ENCODE measurements at regions not wholly inside any gene's neighbourhood (a gene's known extent, or its start where the extent isn't known, plus 50 kb on each side); places are given as distances from the start of the nearest gene placed in this dataset.

DNA sequence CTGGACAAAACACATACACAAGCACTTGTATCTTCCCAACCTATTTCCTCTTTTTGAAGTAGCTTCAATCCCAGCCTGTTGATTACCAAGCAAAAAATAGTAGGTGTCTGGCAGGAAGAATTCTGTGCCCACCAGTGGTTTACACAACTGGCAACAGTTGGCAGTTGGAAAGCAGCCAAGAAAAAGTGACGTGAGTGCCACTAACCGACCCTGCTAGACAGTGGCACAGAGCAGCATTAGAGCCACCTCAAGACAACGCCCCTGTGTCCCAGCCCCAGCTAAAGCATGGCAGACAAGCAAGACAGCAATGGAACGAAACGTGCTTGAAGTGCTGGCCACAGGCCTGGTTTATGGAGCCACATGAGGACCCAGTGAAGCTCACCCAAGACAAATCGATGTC, 379.6 kb downstream of the FBXO15 start:
- CTCF ChIA-PET, result no interaction called here
- no peak for ATAC-seq
- in situ Hi-C loops (cut with MboI), result no loop called here
- POLR2A ChIA-PET, result no interaction called here
- TF ChIP-seq POLR2A (IDR thresholded peaks at IDR 0.05; ENCODE audit: low read depth, low read length), result no peak
- no peak for TF ChIP-seq DPF2 (IDR thresholded peaks at IDR 0.05)
- TF ChIP-seq, protein P1, sequence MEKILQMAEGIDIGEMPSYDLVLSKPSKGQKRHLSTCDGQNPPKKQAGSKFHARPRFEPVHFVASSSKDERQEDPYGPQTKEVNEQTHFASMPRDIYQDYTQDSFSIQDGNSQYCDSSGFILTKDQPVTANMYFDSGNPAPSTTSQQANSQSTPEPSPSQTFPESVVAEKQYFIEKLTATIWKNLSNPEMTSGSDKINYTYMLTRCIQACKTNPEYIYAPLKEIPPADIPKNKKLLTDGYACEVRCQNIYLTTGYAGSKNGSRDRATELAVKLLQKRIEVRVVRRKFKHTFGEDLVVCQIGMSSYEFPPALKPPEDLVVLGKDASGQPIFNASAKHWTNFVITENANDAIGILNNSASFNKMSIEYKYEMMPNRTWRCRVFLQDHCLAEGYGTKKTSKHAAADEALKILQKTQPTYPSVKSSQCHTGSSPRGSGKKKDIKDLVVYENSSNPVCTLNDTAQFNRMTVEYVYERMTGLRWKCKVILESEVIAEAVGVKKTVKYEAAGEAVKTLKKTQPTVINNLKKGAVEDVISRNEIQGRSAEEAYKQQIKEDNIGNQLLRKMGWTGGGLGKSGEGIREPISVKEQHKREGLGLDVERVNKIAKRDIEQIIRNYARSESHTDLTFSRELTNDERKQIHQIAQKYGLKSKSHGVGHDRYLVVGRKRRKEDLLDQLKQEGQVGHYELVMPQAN (conservative IDR thresholded peaks at IDR 0.05), result no peak
- TF ChIP-seq, protein P2, sequence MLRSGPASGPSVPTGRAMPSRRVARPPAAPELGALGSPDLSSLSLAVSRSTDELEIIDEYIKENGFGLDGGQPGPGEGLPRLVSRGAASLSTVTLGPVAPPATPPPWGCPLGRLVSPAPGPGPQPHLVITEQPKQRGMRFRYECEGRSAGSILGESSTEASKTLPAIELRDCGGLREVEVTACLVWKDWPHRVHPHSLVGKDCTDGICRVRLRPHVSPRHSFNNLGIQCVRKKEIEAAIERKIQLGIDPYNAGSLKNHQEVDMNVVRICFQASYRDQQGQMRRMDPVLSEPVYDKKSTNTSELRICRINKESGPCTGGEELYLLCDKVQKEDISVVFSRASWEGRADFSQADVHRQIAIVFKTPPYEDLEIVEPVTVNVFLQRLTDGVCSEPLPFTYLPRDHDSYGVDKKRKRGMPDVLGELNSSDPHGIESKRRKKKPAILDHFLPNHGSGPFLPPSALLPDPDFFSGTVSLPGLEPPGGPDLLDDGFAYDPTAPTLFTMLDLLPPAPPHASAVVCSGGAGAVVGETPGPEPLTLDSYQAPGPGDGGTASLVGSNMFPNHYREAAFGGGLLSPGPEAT (IDR thresholded peaks at IDR 0.05; ENCODE audit: low read depth), result no peak
- TF ChIP-seq, protein P3, sequence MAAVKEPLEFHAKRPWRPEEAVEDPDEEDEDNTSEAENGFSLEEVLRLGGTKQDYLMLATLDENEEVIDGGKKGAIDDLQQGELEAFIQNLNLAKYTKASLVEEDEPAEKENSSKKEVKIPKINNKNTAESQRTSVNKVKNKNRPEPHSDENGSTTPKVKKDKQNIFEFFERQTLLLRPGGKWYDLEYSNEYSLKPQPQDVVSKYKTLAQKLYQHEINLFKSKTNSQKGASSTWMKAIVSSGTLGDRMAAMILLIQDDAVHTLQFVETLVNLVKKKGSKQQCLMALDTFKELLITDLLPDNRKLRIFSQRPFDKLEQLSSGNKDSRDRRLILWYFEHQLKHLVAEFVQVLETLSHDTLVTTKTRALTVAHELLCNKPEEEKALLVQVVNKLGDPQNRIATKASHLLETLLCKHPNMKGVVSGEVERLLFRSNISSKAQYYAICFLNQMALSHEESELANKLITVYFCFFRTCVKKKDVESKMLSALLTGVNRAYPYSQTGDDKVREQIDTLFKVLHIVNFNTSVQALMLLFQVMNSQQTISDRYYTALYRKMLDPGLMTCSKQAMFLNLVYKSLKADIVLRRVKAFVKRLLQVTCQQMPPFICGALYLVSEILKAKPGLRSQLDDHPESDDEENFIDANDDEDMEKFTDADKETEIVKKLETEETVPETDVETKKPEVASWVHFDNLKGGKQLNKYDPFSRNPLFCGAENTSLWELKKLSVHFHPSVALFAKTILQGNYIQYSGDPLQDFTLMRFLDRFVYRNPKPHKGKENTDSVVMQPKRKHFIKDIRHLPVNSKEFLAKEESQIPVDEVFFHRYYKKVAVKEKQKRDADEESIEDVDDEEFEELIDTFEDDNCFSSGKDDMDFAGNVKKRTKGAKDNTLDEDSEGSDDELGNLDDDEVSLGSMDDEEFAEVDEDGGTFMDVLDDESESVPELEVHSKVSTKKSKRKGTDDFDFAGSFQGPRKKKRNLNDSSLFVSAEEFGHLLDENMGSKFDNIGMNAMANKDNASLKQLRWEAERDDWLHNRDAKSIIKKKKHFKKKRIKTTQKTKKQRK (IDR thresholded peaks at IDR 0.05; ENCODE audit: low read depth, low read length), result no peak
- TF ChIP-seq, protein P4, sequence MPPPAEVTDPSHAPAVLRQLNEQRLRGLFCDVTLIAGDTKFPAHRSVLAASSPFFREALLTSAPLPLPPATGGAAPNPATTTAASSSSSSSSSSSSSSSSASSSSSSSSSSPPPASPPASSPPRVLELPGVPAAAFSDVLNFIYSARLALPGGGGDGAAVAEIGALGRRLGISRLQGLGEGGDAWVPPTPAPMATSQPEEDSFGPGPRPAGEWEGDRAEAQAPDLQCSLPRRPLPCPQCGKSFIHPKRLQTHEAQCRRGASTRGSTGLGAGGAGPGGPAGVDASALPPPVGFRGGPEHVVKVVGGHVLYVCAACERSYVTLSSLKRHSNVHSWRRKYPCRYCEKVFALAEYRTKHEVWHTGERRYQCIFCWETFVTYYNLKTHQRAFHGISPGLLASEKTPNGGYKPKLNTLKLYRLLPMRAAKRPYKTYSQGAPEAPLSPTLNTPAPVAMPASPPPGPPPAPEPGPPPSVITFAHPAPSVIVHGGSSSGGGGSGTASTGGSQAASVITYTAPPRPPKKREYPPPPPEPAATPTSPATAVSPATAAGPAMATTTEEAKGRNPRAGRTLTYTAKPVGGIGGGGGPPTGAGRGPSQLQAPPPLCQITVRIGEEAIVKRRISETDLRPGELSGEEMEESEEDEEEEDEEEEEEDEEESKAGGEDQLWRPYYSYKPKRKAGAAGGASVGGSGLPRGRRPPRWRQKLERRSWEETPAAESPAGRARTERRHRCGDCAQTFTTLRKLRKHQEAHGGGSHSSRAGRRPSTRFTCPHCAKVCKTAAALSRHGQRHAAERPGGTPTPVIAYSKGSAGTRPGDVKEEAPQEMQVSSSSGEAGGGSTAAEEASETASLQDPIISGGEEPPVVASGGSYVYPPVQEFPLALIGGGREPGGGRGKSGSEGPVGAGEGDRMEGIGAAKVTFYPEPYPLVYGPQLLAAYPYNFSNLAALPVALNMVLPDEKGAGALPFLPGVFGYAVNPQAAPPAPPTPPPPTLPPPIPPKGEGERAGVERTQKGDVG (CRISPR knock-in tag; IDR thresholded peaks at IDR 0.05), result no peak
- TF ChIP-seq TCF7 (IDR thresholded peaks at IDR 0.05; ENCODE audit: borderline replicate concordance), result no peak
- TF ChIP-seq, protein P5, sequence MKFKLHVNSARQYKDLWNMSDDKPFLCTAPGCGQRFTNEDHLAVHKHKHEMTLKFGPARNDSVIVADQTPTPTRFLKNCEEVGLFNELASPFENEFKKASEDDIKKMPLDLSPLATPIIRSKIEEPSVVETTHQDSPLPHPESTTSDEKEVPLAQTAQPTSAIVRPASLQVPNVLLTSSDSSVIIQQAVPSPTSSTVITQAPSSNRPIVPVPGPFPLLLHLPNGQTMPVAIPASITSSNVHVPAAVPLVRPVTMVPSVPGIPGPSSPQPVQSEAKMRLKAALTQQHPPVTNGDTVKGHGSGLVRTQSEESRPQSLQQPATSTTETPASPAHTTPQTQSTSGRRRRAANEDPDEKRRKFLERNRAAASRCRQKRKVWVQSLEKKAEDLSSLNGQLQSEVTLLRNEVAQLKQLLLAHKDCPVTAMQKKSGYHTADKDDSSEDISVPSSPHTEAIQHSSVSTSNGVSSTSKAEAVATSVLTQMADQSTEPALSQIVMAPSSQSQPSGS (IDR thresholded peaks at IDR 0.05; ENCODE audit: low read length), result no peak
- TF ChIP-seq RELA (IDR thresholded peaks at IDR 0.05; ENCODE audit: borderline replicate concordance, partially characterized antibody), result no peak
- no peak for TF ChIP-seq TCF3 (IDR thresholded peaks at IDR 0.05; ENCODE audit: borderline replicate concordance, insufficient read depth, low read depth, low read length)
- TF ChIP-seq WRNIP1 (IDR thresholded peaks at IDR 0.05; ENCODE audit: borderline replicate concordance, low read depth, low read length), result no peak
- no peak for TF ChIP-seq NR2F1 (conservative IDR thresholded peaks at IDR 0.05)
- no peak for TF ChIP-seq SMAD1 (IDR thresholded peaks at IDR 0.05; ENCODE audit: low read depth, partially characterized antibody)
- TF ChIP-seq CEBPB (IDR thresholded peaks at IDR 0.05; ENCODE audit: borderline replicate concordance in 1 of 2, low read depth in 2 of 2, low read length in 2 of 2), result no peak
- H3K27ac ChIP-seq (ENCODE audit: control insufficient read depth, insufficient read depth), result no peak overlapping the region
- 5% methylated on average over 6 of the region's 6 CpGs for WGBS (ENCODE audit: insufficient coverage, insufficient replicate concordance, low lambda C conversion rate, missing lambda C conversion rate)
- H3K27me3 ChIP-seq (replicated peaks in 1 of 2; ENCODE audit: control insufficient read depth in 2 of 2, insufficient read depth in 2 of 2, low read length in 1 of 2), result no peaks in the 10 kb centered on the region; a peak in 1 of 4 replicates
- no peak overlapping the region for H3K4me2 ChIP-seq (ENCODE audit: control insufficient read depth, insufficient read depth)
- SMC1A ChIA-PET (ENCODE audit: uncharacterized antibody, unreplicated experiment), result no interaction called here
- no peak overlapping the region for H3K4me3 ChIP-seq
- H3K9me3 ChIP-seq (replicated peaks; ENCODE audit: control insufficient read depth, insufficient read depth, low read length), result no peaks in the 10 kb centered on the region
- H2AFZ ChIP-seq (ENCODE audit: control insufficient read depth, low read depth, low read length), result no peak overlapping the region
- FAIRE-seq, result no peak
- H3K4me1 ChIP-seq (ENCODE audit: control insufficient read depth, insufficient read depth, low read length), result no peaks in the 10 kb centered on the region
- no peaks in the 10 kb centered on the region for H4K20me1 ChIP-seq (ENCODE audit: control insufficient read depth, insufficient read depth)
- DNase-seq (ENCODE audit: low read depth, low spot score), result no peak
- RAD21 ChIA-PET (ENCODE audit: unreplicated experiment), result no interaction called here
- no peaks in the 10 kb centered on the region for H3K79me2 ChIP-seq (ENCODE audit: control insufficient read depth, insufficient read depth, low read length)
- no peaks in the 10 kb centered on the region for H3K36me3 ChIP-seq (ENCODE audit: control insufficient read depth in 2 of 2, insufficient read depth in 2 of 2, low read length in 1 of 2)
- intact Hi-C loops (cut with micrococcal nuclease; ENCODE audit: unreplicated experiment), result no loop called here
- H3K9ac ChIP-seq (ENCODE audit: control insufficient read depth, insufficient read depth, low read length), result no peak overlapping the region
- BruUV-seq (replicated peaks), result no TSS peak
